Ecto neural progenitor cell (in vitro differentiated cells): ENCODE measurements at regions not wholly inside any gene's neighbourhood (a gene's known extent, or its start where the extent isn't known, plus 50 kb on each side); places are given as distances from the start of the nearest gene placed in this dataset.
"Not testable (repeated sequence)": the region's sequence is repeated elsewhere in the genome, so short reads cannot be mapped to it uniquely, and the experiment has no call there.

Source experiments
- DNase-seq: peaks from one replicate; pipeline ENCODE4 v3.0.0-alpha.2; 2018; ENCODE audit warnings: low spot score

DNA sequence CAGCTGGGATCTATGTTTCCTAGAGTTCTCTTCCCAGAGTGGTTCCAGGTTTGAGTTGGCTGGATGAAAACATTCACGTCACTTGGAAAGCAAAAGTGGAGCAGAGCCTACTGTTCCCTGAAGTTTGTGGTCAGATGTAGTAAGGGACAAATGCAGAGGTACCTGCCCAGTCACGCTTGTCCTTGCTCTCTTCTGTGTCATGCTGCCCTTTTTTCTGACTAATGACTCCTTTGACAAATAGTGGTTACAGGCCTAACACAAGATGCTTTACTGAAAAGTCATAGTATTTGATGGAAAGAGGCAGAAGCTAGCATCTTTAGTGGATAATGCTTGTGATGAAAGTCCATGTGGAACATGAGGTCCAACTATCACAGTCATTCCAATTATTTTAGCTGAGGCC, 881.4 kb upstream of the B3GALT2 start:
- DNase-seq: no peak

DNA sequence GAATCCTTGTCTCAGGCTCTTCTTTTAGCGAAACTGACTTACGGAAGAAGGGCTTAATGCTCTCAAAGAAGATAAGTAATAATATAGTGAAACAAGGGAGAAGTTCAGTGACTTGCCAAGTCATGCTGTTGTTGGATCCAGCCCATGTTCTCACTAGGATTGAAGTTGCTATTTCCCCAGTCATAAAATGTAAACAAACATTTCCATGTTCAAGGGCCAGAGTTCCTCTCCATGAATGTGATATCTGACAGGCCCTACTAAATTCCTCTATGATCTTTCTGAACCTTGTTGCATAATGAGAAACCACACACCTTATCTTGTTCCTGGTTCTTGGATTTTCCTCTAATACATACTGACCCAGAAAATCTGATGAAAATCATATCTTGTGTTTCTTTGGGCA, 876.5 kb upstream of the B3GALT2 start:
- no peak for DNase-seq

DNA sequence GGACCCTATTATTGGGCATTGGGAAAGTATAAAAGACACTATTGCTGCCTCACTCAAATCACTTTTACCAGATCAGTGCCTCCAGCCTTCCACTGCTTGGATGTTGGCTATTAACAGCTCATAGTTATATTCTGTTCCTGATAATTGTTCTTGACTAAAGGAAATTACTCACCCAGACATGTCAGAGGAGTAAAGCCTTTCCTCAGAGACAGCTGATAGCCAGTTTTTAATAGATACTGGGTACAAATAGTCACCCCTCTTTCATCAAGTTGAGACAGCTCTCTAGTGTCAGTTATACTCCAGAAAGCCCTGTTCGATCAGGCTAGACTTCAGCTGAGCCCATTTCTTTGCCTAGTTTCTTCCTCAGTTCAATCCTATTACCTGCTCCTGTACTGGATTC, 876.1 kb upstream of the B3GALT2 start:
- DNase-seq: no peak

DNA sequence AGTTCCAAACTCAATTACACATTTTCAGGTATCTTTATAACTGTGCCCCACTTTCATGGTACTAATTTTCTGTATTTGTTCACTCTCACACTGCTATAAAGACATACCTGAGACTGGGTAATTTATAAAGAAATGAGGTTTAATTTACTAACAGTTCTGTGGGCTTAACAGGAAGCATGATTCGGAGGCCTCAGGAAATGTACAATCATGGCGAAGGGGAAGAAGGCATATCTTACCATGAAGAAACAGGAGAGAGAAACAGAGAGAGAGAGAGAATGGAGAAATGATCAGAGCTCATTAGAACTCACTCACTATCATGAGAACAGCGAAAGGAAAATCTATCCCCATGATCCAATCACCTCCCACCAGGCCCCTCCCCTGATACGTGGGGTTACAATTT, 874.1 kb upstream of the B3GALT2 start:
- no peak for DNase-seq

DNA sequence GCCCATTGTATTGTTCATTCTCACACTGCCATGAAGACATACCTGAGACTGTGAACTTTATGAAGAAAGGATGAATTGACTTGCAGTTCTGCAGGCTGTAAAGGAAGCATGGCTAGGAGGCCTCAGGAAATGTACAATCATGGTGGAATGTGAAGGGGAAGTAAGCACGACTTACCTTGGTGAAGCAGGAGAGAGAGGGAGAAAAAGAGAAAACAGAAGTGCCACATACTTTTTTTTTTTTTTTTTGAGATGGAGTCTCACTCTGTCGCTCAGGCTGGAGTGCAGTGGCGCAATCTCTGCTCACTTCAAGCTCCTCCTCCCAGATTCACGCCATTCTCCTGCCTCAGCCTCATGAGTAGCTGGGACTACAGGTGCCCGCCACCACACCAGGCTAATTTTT, 871.9 kb upstream of the B3GALT2 start:
- not testable (repeated sequence) for DNase-seq

DNA sequence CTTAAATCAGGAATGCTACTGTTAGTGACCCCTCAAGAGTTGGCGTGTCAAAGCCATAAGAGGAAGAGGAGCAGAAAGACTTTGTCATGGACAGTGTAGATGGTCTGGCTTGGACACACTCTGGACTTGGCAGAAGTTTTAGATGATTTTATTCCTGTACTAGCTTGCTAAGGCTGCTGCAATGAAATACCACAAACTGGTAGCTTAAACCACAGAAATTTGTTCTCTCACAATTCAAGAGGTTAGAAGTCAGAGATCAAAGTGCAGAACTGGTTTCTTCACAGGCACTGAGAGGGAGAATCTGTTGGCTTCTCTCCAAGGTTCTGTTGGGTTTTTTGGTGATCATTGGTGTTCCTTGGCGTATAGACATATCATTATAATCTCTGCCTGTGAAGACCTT, 869.8 kb upstream of the B3GALT2 start:
- DNase-seq: no peak

DNA sequence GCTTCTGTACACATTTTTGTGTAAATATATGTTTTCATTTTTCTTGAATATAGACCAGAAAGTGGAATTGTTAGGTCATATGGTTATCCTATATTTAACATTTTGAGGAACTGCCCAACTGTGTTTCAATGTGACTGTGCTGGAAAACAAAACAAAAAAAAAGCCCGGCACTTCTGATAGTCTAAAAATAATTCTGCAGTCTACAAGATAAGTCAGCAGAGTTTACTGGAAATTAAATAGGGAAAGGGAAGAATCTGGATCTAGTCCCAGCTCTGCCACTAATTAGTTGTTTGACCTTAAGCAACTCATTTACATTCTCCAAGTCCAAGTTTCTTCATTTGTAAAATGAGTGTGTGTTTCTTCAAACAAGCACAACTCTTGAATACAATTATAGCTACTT, 869.1 kb upstream of the B3GALT2 start:
- DNase-seq: no peak

DNA sequence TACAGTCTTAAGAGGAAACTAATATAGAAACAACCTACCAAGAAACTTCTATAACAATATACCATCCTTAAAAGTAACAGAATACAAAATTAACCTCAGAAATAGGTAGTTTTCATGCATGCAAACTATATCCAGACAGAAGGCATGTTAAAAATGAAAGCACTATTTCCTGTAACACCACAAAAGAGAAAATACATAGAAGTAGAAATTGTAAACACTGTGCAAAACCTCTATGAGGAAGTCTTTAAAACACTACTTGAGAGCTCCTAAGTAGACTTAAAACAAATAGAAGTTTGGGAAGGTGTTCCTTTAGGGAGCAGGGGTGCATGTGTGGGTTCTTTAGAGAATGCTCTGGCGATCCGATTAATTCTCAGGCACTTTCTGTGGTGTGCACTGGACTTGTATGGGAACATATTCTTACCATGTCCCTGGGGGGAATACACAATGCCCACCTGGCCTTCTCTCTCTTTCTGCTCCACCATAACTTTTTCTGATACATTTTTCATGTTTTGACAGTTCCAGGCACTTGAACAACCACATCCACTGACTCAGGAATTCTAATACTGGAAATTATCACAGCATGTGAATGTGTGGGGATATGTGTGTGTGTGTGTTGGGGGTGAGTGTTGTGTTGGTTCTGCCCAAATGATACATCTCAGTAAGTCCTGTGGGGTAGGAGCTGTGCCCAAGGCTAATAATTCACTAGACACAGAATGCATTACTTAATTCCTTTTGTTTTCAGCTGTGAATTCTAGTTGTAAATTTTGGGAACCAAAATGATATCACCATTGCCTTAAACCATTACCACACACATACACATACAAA, 866.3 kb upstream of the B3GALT2 start:
- DNase-seq: no peak

DNA sequence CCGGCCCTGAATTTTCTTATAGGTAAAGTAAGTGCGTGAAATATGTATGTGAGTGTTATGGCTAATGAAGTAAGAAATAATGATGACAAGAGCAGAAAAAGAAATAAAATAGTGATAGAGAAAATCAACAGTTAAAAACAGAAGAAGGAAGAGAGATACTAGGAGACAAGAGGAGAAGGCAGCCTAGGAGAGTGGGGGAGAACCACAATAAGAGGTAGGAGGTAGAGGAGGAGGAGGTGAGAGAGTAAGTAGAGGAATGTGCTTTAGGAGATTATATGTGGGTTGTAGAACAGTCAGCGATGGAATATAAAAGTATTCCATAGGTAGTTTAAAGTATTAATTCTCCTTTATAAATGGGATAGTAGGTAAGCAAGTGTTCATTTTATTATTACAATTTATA, 861.5 kb upstream of the B3GALT2 start:
- no peak for DNase-seq

DNA sequence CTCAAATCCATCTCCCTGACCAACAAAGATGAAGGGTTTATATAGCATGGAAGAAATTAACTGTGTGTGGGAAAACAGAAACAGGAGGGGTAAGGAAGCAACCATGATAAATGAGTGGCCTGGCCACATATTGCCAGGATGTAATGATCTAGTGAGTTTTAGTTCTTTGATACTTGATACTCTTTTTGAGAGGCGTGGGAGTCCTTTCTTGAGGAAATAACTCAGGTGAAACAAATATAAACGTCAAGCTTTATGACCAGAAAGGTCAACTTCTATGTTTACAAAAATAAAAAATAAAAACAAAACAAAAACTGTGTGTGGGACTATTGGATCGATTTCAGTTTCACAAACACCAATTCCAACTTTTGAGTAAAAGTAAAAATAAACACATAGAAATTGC, 860.8 kb upstream of the B3GALT2 start:
- DNase-seq: no peak

DNA sequence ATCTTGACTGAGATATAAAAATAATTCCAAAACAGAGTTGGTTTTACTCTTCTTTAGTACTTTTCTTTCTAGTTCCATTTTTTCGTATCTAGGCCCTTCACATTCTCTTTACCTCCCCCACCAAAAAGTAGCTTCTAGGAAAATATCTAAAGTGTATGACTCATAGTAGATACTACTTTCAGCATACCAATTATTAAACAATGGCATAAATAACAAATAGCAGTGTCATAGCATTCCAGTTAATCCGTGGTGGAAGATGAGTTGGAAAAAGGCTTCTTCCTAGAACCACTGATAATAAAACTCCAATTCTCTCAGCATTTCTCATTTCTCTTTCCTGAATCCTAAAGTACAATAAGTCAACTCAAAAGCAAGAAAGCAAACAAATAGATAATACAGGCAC, 859.0 kb upstream of the B3GALT2 start:
- no peak for DNase-seq

DNA sequence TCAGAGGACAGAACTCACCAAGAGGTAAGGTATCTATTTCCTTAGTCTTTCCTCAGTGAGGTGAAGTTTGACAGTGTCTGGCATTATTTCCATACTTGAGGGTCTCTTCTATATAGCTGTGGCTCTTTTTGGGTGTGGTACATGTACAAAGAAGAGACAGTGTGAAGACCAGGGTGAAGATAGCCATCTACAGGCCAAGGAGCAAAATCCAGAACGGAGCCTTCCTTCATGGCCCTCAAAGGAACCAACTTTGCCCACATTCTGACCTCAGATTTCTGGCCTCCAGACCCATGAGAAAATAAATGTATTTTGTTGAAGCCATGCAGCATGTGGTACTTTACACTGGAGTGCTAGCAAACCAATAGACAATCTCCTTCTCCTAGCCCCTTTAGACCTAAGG, 858.5 kb upstream of the B3GALT2 start:
- no peak for DNase-seq

DNA sequence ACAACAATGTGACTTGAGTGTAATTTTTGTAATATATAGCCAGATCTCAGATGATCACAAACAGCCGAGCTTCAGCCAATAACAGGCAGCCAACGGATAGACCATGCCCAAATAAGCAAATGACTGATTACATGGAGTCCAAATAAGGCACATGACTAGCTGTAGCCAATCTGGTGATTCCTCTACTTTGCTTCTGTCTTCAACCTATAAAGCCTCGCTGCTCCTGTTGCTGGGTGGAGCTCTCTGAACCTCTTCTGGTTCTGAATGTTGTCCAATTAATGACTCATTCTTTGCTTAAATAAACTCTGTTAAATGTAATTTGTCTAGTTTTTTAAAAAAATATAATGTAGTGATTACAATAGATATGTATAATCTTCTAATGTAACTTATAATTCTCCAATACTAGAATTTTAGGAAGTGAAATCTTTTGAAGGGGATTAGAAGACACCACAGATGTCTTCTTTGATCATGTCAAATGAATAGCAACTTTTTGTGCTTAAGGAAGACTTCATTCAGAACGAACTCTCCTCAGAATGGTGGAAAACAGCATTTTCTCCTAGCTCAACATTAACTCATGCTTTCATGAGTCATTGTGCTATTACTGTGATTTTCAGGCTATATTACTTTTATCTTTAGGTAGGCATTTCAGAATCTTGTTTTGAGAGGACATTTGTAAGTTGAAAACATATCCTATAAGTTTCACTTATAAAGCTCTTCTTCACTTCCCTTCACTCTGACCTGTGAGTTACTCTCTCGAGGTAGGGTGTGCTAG, 857.8 kb upstream of the B3GALT2 start:
- no peak for DNase-seq

DNA sequence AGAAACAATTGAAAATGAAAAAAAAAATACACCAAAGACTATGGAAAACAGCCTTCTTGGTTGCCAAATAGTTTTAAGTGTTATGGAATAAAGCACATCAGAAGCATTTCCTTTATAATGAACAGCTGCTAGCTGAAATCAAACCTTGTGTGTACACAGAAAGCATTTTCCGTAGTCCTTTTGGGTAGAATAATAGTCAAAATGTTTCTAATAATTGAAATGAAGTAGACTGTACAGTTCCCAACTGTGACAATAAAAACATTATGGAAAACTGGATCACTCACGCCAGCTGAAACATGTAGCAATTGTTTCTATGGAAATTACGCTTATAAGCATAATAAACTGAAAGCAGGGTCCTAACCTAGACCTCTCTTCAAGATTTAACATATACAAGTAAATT, 856.3 kb upstream of the B3GALT2 start:
- DNase-seq: no peak

DNA sequence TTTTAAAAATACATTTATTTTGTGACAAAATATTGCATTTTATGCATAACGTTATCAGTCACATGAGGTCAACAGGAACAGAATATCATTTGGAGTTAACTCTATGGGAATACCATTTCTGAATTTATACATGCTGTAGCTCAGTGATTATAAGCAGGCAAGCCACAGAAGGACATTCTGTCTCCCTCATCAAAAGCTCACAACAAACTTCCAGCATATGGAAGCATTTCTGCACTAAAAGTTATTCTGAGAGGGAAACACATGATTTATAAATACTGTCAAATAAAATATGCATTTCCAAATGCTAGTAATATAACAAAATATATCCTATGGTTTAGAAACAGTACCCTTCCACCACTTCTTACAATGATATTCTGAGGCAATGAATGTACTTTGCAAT, 854.1 kb upstream of the B3GALT2 start:
- DNase-seq: no peak

DNA sequence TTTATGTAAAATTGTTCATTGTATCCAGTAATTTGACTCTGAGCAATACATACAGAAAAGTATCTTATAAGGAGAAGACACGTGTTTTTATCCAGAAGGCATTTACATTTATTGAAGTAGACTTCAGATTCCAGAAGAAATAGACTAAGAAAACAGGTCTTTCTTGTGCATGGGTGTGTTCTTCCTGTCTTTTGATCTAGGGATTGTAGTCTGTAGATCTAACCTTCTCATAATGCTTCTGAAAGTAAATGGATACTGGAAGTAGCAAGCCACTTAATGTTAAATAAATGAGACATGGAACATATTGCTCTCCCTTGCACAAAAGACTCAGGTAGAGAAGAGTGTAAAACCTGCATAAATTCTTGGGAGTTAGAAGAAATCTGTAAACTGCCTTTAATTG, 853.2 kb upstream of the B3GALT2 start:
- no peak for DNase-seq

DNA sequence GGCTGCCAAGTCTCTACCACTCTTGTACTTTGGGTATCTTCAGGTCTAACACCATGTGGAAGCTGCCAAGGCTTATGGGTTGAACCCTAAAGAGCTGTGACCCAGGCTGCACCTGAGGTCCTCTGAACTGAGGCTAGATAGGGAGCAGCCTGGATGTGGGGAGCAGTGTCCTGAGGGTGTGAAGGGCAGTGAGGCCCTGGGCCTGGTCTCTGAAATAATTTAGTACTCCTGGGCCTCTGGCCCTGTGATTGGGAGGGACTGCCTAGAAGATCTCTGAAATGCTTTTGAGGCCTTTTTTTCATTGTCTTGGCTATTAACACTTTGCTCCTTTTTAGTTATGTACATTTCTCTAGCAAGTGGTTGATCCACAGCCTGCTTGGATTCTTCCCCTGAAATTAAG, 847.2 kb upstream of the B3GALT2 start:
- DNase-seq: no peak

DNA sequence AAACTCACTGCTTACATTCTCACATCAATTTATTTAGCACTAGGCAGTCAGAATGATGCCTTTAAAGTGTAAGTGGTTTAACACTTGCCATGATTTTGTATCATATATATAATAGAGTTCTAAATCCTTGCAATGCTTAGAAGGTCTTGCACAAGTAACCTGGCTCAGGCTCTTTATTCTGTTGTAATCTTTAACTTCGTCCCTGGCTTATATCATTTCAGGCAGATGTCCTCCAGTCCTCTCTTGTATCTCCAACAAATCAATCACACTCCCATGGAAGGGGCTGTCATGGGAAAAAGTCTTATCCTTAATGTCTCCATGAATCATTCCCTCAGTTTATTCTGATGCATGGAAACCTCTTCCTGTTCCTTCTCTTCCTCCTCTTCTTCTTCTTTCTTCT, 841.6 kb upstream of the B3GALT2 start:
- no peak for DNase-seq

DNA sequence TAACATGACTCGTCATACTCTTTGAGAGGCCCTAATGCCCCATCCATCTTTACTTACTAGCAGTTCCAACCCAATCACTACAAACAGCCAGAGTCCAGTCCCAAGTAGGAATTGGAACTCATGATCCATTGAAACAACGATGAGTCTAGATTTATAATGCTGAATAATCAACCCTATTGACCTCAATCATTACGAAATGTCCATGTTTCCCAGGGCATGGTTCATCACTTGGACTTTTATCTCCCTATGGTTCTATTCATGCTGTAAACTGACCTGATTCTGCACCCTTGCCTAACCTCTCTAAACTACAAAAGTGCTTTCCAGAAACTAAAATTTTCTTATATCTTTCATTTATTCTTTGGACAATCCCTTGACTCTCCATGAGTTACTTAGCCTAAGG, 840.0 kb upstream of the B3GALT2 start:
- DNase-seq: no peak

DNA sequence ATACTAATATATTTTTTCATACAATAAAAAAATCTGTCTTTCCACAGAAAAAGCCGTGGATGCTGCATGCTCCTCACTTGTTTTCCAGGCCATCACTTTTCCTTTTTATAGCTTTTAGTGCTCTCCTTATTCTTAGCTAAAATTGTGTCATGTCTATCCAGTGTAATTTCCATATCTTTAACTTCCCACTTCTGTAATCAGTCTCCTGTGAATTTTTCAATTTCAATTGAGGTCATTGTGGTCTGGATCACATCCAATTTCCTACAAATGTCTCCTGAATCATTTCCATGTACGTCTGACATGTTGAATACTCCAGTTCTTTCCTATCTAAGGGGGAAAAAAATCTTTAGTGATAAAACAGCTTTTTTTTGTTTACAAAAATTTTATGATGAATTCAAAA, 838.2 kb upstream of the B3GALT2 start:
- no peak for DNase-seq

DNA sequence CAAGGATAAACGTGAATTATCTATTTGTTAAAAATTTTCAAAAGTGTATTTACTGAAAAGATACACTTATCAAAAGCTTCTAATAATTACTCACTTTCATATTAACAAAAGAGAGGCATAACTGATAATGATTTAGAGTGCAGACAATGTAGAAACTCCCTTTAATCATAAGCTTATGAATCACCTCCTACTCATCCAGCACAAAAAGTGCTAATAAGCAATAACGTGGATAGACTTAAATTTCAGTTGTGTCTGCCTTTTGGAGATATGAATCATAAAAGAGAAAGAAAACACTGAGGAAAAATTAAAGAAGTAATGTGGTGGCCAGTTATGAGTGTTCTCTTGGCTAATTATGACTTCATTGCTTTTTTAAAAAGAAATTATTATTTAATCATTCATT, 827.6 kb upstream of the B3GALT2 start:
- no peak for DNase-seq

DNA sequence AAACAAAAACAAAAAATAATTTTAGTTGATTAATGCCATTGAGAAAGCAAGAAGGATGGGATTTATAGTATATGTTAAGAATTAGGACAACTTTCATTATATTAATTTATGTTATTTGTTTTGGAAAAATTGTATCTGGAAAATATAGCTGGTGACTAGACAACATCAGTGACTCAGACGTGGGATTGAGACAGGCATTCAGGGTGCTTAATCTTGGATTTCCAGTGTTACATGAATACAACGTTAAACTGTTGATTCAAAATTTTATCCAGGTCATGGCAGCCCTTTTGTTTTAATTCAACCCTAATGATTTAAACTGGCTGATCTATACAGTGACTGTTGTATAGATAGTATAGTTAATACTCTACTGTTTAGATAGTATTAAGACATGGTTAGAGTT, 827.1 kb upstream of the B3GALT2 start:
- DNase-seq: no peak

DNA sequence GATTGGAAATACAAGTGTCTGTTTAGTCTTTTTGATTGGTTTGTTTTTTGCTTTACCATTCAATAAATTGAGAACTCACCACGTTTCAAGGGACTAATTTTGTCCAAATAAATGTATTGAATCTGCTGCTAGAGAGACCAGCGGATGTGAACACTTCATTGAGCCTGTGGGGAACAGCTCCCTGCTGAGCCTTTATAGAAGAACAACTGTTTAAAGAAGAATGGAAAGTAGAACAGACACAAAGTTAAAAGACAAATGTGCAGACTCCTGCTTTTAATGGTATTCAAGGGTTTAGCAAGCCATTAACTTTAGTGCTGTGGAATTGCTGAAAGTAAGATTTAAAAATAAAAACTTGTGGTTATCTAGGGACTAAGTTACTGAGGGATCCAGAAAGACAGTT, 817.7 kb upstream of the B3GALT2 start:
- no peak for DNase-seq
